ENCODE measurements at regions not wholly inside any gene's neighbourhood (a gene's known extent, or its start where the extent isn't known, plus 50 kb on each side); places are given as distances from the start of the nearest gene placed in this dataset.

DNA sequence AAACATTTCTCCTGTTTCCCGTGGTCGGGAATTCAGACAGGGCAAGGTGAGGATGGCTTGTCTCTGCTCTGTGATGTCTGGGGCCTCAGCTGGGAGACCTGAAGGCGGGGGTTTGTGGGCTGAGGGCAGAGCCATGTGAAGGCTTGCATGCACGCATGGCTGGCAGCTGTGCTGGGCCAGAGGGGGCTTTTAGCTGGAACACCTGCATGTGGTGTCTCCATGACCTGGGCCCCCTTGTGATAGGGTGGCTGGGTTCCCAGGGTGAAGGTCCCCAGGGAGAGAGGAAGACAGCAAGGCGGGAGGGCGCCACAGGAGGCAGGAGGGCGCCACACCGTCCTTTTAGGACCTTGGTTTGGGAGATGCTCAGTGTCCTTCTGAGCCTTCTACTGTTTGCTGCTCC is 101.6 kb upstream of the PRR23E start:
- DNase-seq = no peak

GRCh38 chr3:127092368-127092767 is 100.6 kb upstream of the PRR23E start:
- no peak for DNase-seq

DNA sequence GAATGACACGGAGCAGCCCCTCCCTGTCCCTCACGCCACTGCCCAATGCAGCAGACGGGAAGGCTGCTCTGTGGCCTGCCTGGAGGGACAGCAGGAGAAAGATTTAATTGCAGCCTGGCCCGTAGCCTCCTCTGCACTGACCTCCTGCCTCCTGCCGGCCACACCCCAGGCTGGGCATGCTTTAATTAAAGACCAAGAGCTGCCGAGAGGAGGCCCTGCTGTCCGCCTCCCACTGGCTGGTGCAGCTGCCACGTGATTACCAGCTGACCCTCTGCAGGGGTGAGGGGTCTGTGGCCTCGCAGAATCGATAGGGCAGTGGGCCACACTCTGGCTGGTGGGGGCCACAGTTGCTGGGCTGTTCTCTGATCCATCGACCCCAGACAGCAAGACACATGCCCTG is 100.2 kb upstream of the PRR23E start:
- DNase-seq = no peak

DNA sequence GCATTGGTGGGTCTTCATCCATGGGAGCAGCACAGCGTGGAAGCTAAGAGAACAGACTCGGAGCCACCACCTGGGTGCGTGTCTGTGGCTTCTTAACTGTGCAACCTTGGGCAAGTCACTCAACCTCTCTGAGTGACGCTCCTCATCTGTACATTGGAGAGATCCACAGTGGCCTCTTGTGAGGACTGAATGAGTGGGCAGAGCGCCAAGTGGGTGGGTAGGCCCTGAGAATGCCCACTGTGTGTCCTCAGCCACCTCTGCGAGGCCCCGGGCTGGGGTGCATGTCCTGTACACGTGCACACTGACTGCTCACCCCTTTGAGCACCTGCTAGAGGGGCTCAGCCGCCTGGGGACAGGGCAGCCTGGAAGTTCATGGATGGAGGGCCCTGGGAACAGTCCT is 99.6 kb upstream of the PRR23E start:
- no peak for DNase-seq

- DNase-seq = no peak
These were observed 97.2 kb upstream of the PRR23E start for GRCh38 chr3:127095774-127096173.

- DNase-seq = no peak
These were observed 96.5 kb upstream of the PRR23E start for GRCh38 chr3:127096256-127097071.

GRCh38 chr3:127097072-127097405 is 95.9 kb upstream of the PRR23E start:
- DNase-seq = no peak

DNA sequence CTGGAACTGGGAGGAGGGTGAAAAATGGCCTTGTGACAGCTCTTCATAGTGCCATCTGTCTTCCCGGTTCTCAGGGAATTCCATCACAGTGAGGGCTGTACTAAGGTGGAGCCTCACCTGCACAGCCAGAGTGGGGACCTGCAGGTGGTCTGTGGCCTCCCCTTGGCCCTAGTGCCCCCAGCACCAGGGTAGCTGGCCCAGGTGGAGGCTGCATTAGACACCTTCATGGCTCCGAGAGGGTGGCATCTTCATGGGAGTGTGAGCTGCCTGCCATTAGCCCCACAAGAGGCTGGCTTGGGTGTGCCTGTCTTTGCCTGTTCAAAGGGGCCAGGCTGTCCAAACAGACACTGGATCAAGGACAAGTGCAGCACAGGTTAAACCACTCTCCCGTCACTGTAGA is 95.5 kb upstream of the PRR23E start:
- DNase-seq = no peak

- no peak for DNase-seq
These were observed 92.9 kb upstream of the PRR23E start for GRCh38 chr3:127099982-127100381.

DNA sequence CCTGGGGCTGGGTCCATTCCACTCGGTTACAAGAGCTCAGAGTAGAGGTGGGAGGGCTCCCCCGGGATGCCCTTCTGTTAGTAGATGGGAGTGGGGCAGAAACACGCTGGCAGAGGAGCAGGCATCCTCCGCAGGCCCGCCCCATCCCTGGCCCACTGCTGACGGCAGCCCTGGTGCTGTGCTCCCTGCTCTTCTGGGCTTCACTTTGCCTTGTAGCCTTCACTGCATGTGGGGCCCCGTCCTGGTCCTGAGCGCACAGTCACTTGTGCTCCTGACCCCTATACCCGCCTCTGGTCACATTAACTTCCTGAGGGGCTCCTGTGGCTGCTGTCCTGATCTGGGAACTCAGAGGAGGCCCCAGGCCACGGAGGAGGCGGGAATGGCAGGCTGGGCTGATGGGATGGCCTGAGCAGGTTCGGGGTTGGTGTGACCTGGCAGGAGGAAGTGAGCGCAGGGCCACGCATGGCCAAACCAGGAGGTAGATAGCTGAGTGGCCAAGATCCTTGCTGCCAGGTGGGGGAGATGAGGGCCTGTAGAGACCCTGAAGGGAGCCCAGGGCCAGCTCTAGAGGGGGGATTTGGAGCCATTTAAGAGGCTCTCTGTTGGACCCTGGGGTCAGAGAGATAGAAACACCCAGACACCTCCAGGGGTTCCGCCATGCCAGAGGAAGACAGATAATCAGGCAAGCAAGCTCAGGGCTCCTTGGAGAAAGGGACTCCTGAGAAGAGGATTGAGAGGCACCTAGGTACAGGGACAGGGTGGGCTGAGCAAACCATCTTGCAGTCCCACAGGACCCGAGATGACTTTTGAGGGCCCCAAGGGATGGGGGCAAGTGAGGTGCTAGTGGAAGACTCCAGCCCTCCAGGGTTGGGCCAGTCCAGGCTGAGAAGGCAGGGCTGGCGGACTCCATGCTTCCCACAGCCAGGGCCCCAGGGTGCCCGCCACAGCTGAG is 92.2 kb upstream of the PRR23E start:
- DNase-seq = no peak

DNA sequence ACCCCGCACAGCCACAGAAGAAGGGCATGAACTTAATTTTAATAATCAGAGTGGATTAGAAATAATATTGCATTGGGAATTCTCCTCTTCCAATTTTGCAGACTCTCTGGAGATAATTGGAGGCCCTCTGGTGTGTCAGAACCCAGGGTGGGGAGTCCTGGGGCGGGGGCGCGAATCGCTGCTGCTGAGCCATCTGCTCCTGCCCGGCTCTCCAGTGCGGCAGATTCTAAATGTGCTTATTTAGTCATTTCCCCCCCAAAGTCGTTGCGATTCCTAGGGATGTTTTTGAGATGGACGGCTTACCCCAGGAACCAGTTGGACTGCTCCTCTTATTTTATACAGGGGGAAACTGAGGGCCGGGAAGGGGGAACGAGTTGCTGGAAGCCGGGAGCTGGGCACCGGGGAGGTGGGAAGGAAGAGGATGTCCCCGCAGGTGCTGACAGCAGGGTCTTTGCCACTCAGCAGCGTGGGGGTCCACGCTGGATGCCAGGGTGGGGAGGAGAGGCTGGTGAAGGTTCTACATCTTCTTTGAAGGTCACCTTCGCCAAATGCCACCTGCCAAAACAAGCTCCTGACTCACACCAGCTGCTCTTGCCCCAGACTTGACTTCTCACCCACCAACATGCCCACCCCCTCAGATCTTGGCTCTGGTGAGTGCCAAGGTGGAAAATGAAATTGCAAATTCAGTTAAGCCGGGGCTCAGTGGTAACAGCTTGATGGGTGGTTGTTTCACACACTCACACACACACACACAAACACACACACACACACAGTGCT is 91.3 kb upstream of the PRR23E start:
- DNase-seq = no peak

DNA sequence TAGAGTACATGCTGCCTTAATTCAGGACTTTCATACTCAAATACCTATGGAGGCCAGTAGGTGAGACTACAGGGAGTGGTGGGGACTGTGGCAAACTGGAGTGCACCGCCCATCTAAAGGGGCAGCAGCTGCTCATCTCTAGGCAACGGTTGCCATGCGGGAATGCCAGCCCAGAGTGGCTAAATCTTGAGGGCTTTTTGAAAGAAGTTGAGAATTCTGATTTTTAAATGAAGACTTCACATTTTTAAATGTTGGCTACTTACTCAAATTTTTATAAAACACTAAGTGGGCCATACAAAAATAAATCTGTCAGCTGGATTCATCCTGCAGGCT is 90.8 kb upstream of the PRR23E start:
- no peak for DNase-seq

DNA sequence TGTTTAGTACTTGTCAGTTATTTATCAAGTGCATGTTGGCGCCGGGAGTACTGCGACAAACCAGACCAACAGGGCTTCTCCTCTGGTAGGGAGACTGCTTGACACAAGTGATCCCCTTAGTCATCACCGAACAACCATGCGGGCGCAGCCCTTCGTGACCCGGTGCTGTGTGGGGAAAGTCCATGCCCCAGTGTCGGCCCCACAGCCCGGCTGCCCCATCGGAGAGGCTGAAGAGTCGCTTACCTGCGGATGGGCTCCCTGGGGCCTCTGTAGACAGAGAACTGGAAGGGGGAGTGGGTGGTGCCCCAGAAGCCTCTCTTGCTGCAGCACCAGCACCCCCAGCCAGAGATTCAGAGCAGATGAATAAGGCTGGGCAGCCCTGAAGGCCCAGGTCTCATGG is 90.3 kb upstream of the PRR23E start:
- no peak for DNase-seq

- DNase-seq = no peak
These were observed 89.9 kb upstream of the PRR23E start for GRCh38 chr3:127103080-127103479.

GRCh38 chr3:127104586-127104985 is 88.3 kb upstream of the PRR23E start:
- no peak for DNase-seq

GRCh38 chr3:127105587-127105986 is 87.3 kb upstream of the PRR23E start:
- DNase-seq = no peak

- DNase-seq = no peak
These were observed 86.9 kb upstream of the PRR23E start for GRCh38 chr3:127106053-127106452.

DNA sequence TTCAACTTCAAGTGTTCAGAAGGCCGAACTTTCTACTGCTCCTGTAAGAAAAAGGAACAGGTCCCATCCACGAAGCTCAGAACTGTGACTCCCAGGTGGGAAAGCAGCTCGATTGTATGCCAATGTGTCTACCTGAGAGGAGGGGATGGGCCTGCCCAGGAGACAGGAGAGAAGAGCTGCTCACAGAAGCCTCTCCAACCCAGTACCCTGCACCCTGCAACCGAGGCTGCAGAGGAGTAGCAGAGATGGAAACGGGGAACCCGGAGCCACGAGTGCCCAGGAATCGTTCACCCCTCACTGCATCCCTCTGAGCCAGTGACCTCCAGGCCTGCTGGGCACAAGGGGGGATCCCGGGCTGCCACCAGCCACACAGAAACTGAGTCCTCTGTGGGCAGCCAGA is 86.5 kb upstream of the PRR23E start:
- DNase-seq = no peak

GRCh38 chr3:127107002-127107401 is 85.9 kb upstream of the PRR23E start:
- DNase-seq = no peak

- no peak for DNase-seq
These were observed 85.2 kb upstream of the PRR23E start for GRCh38 chr3:127107491-127108375.

- no peak for DNase-seq
These were observed 84.1 kb upstream of the PRR23E start for GRCh38 chr3:127108796-127109195.

DNA sequence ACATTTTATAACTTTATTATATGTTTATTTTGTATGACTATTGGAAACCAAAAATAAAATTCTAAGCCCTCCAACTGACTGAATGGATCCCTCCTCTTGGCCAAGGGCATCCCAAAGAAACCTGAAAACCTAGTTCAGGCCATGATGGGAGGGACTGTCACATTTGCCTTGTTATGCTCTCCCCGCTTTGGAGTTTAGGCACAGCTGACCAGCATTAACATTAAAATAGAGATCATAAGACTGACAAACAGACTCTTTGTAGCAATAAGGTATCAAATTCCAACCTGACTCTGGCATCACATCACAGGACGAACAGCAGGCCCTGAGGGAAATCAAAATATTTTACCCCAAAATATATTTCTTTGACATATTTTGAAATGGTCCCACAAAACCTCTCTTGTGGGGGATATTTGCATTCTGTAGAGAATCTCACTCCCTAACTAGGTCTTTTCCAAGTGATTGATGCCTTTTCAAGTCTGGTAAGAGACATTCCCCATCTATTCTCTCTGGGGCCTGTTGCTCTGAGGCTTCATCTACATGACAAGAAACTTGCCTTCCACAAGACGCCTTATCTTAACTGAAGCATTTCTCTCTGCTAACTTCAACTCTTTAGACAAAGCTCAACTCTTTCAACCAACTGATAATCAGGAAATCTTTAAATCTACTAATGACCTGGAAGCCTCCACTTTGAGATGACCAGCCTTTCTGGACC is 81.8 kb upstream of the PRR23E start:
- no peak for DNase-seq
